G401.6 (cell line): ENCODE measurements at regions not wholly inside any gene's neighbourhood (a gene's known extent, or its start where the extent isn't known, plus 50 kb on each side); places are given as distances from the start of the nearest gene placed in this dataset.
"Not testable (repeated sequence)": the region's sequence is repeated elsewhere in the genome, so short reads cannot be mapped to it uniquely, and the experiment has no call there.

Experiments
- FAIRE-seq: peaks from 2 replicates; lab custom pipeline; 2012; peaks lifted over from hg19 to GRCh38; lab: Jason Lieb, UNC

- FAIRE-seq = no peak
These were observed 1910.7 kb upstream of the LRRTM1 start for GRCh38 chr2:82215212-82215611.

- no peak for FAIRE-seq
These were observed 1894.9 kb upstream of the LRRTM1 start for GRCh38 chr2:82199493-82199852.

GRCh38 chr2:82198809-82199492 lies 1894.4 kb upstream of the LRRTM1 start:
- FAIRE-seq = no peak

GRCh38 chr2:82182270-82182669 lies 1877.7 kb upstream of the LRRTM1 start:
- FAIRE-seq = no peak

- FAIRE-seq = not testable (repeated sequence)
These were observed 1870.7 kb upstream of the LRRTM1 start for GRCh38 chr2:82175210-82175609.

- FAIRE-seq = no peak
These were observed 1867.9 kb upstream of the LRRTM1 start for GRCh38 chr2:82172483-82172882.

GRCh38 chr2:82169379-82169778 lies 1864.8 kb upstream of the LRRTM1 start:
- FAIRE-seq = no peak

GRCh38 chr2:82165377-82165776 lies 1860.8 kb upstream of the LRRTM1 start:
- no peak for FAIRE-seq

- no peak for FAIRE-seq
These were observed 1853.6 kb upstream of the LRRTM1 start for GRCh38 chr2:82158150-82158549.

- FAIRE-seq = no peak
These were observed 1850.9 kb upstream of the LRRTM1 start for GRCh38 chr2:82155469-82155868.

- FAIRE-seq = no peak
These were observed 1838.8 kb upstream of the LRRTM1 start for GRCh38 chr2:82143343-82143742.

GRCh38 chr2:82139979-82140611 lies 1835.5 kb upstream of the LRRTM1 start:
- no peak for FAIRE-seq

GRCh38 chr2:82137441-82137840 lies 1832.9 kb upstream of the LRRTM1 start:
- no peak for FAIRE-seq

GRCh38 chr2:82128051-82128450 lies 1823.5 kb upstream of the LRRTM1 start:
- no peak for FAIRE-seq

- FAIRE-seq = no peak
These were observed 1820.1 kb upstream of the LRRTM1 start for GRCh38 chr2:82124629-82125028.

- FAIRE-seq = no peak
These were observed 1816.1 kb upstream of the LRRTM1 start for GRCh38 chr2:82120654-82121053.

- no peak for FAIRE-seq
These were observed 1815.6 kb upstream of the LRRTM1 start for GRCh38 chr2:82120115-82120514.

GRCh38 chr2:82109418-82109817 lies 1804.9 kb upstream of the LRRTM1 start:
- FAIRE-seq = no peak

GRCh38 chr2:82098617-82099016 lies 1794.1 kb upstream of the LRRTM1 start:
- FAIRE-seq = no peak

GRCh38 chr2:82089518-82089917 lies 1785.0 kb upstream of the LRRTM1 start:
- FAIRE-seq = no peak

- no peak for FAIRE-seq
These were observed 1780.3 kb upstream of the LRRTM1 start for GRCh38 chr2:82084679-82085392.

- no peak for FAIRE-seq
These were observed 1771.3 kb upstream of the LRRTM1 start for GRCh38 chr2:82075875-82076274.

GRCh38 chr2:82062463-82062862 lies 1757.9 kb upstream of the LRRTM1 start:
- no peak for FAIRE-seq

- FAIRE-seq = no peak
These were observed 1751.3 kb upstream of the LRRTM1 start for GRCh38 chr2:82055846-82056245.
